GM12864 (cell line): ENCODE measurements at regions not wholly inside any gene's neighbourhood (a gene's known extent, or its start where the extent isn't known, plus 50 kb on each side); places are given as distances from the start of the nearest gene placed in this dataset.

Source experiments
- DNase-seq: peaks from one replicate; pipeline ENCODE4 v3.0.0-alpha.2; 2011; ENCODE audit warnings: low read depth
- H3K4me3 ChIP-seq: 2 replicates; pipeline ENCODE4 v1.5.1; 2011; ENCODE audit warnings: mild to moderate bottlenecking, low read depth, low read length, control low read depth
- TF ChIP-seq, protein P1 (sequence below): IDR thresholded peaks from 2 replicates; pipeline ENCODE4 v1.5.1; 2011; ENCODE audit warnings: low read depth, mild to moderate bottlenecking, moderate library complexity, low read length, control low read depth, inconsistent platforms; ENCODE audit errors: missing control alignments

DNA sequence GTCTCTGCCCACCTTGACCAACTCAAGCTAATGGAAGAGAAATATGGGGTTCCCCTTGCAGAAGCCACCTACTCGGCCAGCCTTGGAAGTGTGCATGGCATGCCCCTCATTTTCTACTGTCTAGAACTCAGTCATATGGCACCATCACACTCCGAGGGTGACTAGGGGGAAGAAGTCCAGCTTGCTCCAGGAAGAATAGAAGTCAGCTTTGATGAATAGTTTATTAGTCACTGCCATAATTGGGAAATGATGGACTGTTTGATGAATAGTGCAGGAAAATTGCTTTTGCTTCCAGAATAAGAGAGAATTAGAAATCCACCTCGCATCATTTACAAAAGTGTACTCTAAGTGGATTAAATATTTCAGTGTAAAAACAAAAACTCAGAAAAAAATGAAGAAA is 1030.6 kb downstream of the VRK1 start:
- DNase-seq = no peak
- TF ChIP-seq, protein P1, sequence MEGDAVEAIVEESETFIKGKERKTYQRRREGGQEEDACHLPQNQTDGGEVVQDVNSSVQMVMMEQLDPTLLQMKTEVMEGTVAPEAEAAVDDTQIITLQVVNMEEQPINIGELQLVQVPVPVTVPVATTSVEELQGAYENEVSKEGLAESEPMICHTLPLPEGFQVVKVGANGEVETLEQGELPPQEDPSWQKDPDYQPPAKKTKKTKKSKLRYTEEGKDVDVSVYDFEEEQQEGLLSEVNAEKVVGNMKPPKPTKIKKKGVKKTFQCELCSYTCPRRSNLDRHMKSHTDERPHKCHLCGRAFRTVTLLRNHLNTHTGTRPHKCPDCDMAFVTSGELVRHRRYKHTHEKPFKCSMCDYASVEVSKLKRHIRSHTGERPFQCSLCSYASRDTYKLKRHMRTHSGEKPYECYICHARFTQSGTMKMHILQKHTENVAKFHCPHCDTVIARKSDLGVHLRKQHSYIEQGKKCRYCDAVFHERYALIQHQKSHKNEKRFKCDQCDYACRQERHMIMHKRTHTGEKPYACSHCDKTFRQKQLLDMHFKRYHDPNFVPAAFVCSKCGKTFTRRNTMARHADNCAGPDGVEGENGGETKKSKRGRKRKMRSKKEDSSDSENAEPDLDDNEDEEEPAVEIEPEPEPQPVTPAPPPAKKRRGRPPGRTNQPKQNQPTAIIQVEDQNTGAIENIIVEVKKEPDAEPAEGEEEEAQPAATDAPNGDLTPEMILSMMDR = no peak
- H3K4me3 ChIP-seq = no peak overlapping the region

DNA sequence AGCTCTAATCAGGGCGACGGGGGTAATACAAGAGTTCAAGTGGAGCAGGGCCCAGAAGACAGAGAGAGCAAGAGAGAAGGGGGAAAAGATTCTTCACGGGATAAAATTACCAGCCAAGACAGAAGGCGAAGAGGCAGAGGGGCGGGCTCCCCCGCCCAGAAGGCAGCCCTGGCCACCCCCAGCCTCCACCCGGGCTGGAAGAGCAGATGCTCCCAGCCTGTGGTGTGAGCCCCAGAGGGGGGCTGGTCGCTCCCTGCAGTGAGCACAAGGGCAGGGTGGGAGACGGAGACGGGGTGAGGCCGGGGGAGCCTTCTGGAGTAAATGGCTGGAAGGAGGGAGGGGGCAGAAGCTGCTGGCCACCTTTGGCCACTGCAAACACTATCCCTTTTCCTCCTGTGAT is 1035.6 kb downstream of the VRK1 start:
- no peak overlapping the region for H3K4me3 ChIP-seq
- TF ChIP-seq, protein P1 = no peak
- no peak for DNase-seq

DNA sequence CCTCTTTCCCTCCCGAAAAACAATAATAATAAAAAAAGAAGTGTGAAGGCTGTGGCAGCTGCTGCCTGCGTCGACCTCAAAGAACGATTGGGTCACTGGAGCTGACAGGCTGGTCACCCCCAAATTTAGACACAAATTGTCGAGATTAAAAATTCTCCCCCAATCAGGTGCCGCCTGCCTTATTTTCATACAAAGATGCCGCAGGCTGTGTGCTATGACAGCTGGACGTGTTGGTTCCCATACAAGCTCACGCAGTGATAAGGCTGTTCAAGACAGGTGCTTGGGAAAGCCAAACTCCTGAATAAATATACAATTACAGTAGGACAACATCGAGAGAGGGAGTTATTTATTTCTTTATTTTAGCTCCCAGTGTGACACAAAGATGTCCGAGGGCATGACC is 1041.8 kb downstream of the VRK1 start:
- no peak for DNase-seq
- TF ChIP-seq, protein P1 = no peak
- H3K4me3 ChIP-seq = no peak overlapping the region

DNA sequence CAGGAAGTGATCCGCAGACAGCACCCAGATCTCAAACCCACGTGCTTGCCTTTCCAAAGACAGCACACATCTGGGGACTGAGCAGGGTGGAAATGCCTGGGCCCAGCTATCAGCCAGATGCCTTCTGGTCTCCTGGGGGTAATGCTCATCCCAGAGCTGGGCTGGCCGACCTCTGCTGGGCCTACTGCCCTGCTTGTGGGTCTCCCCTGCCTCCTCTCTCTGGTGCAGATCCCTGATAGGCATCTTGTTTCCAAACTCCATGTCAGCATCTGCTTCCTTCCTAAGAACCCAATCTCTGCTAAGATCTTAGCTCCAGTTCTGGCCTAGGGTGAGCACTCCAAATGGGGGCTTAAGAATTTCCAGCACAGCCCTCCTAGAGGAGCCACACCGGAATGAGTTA is 1043.0 kb downstream of the VRK1 start:
- DNase-seq = no peak
- TF ChIP-seq, protein P1 = no peak
- no peak overlapping the region for H3K4me3 ChIP-seq

DNA sequence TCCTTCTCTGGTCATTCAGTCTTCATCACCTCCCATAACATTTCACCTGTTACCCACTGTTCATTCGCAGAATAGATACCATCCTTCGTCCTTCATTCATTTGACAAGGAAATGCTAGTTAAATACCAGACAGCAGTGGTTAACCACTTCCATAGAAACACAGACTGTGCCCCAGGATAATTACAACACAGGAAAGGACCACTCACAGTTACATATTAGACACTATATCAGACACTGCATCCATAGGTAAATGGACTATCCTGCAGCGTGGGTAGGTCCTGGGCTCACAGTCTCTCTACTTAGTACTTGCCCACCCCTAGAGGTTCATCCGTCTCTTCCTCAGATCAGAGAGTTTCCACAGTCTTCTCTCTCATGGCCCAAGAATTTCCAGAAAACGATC is 1044.6 kb downstream of the VRK1 start:
- no peak overlapping the region for H3K4me3 ChIP-seq
- TF ChIP-seq, protein P1 = no peak
- no peak for DNase-seq

DNA sequence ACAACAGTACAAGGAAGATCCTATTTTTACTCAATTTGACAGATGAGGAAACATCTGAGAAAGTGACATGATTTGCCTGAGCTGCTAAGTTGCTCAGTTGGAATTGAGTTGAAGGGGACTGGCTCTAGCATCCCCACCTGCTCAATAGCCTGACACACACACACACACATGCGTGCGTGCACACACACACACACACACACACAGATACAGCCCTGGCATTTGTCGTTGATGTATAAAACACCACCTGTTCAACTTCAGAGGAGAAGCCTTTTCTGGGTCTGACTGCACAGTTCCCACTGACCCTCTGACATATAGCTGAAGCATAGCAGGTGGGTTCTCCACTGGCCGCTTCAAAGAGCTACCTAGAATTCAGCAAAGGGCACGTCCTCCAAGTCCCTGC is 1045.9 kb downstream of the VRK1 start:
- H3K4me3 ChIP-seq = no peak overlapping the region
- DNase-seq = no peak
- TF ChIP-seq, protein P1 = no peak

DNA sequence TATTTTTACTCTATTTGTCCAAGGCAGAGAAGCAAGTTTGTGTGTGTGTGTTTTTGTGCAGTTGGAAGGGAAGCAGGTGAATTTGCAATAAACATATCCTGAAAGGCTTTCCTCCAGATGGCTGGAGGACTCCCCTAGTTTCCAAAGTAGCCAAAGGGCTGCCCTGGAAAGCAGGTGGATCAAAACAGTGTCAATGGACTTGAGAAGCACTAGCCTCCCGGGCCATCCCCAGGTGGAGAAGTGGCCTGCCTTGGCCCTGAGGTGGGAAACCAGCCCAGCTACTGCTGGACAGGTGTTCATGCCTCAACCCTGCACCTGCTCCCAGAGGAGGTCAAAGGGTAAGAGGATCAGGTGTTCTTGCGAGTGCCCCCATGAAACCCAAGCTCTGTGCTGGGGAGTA is 1046.9 kb downstream of the VRK1 start:
- TF ChIP-seq, protein P1 = no peak
- DNase-seq = no peak
- H3K4me3 ChIP-seq = no peak overlapping the region
